ENCODE measurements at regions not wholly inside any gene's neighbourhood (a gene's known extent, or its start where the extent isn't known, plus 50 kb on each side); places are given as distances from the start of the nearest gene placed in this dataset.

- ChIA-PET POLR2A (no interaction called here), CTCF (interaction anchor here (0.5 kb wide), 1 partner anchor 765 kb away, joined by 3 read pairs; no protein-coding TSS in a partner anchor)
- BruUV-seq (replicated peaks): no TSS peak
- peak overlapping the region; percentile 80 for H3K27ac Mint-ChIP-seq (ENCODE audit: low read depth, unreplicated experiment)
- no peak for TF ChIP-seq CTCF (IDR thresholded peaks at IDR 0.05; ENCODE audit: unreplicated experiment)
- intact Hi-C loops (cut with micrococcal nuclease): loop anchor here (10.0 kb wide), 1 partner anchor 66 kb away; no protein-coding TSS in a partner anchor
- H3K9me3 Mint-ChIP-seq (ENCODE audit: unreplicated experiment): no peaks in the 10 kb centered on the region
- no peak overlapping the region for H3K4me3 Mint-ChIP-seq (ENCODE audit: unreplicated experiment)
- H3K36me3 Mint-ChIP-seq (ENCODE audit: insufficient read depth, unreplicated experiment): no peaks in the 10 kb centered on the region
- DNase-seq (ENCODE audit: unreplicated experiment): no peak
- no peaks in the 10 kb centered on the region for H3K27me3 Mint-ChIP-seq (ENCODE audit: insufficient read depth, unreplicated experiment)
- peaks cover 28% of the 10 kb centered on the region for H3K4me1 Mint-ChIP-seq (ENCODE audit: insufficient read depth, unreplicated experiment)
These were observed 145.3 kb upstream of the DPH6 start for GRCh38 chr15:35691173-35691761.

DNA sequence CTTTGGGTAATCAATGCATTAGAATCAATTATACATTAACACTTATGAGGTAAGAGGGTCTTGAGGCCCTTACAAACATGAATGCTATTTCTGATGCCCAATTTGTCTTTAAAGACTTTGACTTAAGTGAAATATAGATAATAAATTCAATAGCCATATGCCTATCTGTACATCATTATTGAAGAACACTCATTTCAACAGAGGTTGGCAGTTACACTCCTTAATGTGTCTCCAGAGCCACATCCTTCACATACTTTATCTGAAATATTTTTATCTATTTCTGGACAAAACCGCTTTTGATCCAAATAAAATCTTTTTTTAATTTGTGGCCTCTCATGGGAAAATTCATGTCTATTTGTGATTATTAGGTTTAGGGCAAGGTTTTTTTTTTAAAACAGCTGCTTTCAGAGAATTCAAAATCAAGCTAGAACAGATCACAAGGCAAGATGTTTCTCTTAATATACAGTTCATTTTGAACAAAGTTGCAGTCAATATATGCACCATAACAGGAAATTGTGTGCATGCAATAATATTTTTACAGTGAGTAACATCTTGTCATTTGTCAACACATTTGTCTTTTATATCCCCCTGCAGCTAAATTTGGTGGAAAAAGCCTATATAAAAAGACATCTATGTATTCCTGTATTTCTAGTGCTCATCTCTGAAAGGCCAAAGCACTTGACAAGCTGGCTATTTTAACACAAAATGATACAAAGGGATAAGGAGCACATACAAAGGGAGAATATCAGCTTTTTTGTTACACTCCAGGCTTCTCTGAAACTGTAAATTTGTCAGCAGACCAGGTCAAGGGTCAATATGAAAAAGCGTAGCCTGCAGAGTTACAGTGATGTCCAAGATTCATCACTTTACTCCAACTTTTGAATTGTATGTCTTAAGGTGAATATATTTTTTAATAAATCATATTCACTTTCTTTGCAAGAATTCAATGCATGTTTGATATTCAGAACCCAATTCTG, 146.2 kb upstream of the DPH6 start:
- ChIA-PET POLR2A (interaction anchor here (0.6 kb wide), 1 partner anchor 194 kb away, joined by 3 read pairs; no protein-coding TSS in a partner anchor), CTCF (no interaction called here)
- BruUV-seq (replicated peaks): no TSS peak
- H3K9me3 Mint-ChIP-seq (ENCODE audit: unreplicated experiment): no peaks in the 10 kb centered on the region
- no peaks in the 10 kb centered on the region for H3K36me3 Mint-ChIP-seq (ENCODE audit: insufficient read depth, unreplicated experiment)
- intact Hi-C loops (cut with micrococcal nuclease): loop anchor here (10.0 kb wide), 1 partner anchor 67 kb away; no protein-coding TSS in a partner anchor
- peaks cover 35% of the 10 kb centered on the region for H3K4me1 Mint-ChIP-seq (ENCODE audit: insufficient read depth, unreplicated experiment)
- H3K4me3 Mint-ChIP-seq (ENCODE audit: unreplicated experiment): no peak overlapping the region
- H3K27ac Mint-ChIP-seq (ENCODE audit: low read depth, unreplicated experiment): peak overlapping the region; percentile 25
- H3K27me3 Mint-ChIP-seq (ENCODE audit: insufficient read depth, unreplicated experiment): no peaks in the 10 kb centered on the region
- TF ChIP-seq CTCF (IDR thresholded peaks at IDR 0.05; ENCODE audit: unreplicated experiment): no peak
- no peak for DNase-seq (ENCODE audit: unreplicated experiment)

GRCh38 chr15:35693286-35693685, 147.3 kb upstream of the DPH6 start:
- CTCF ChIA-PET: interaction anchor here (0.7 kb wide), 1 partner anchor 89 kb away, joined by 3 read pairs; no protein-coding TSS in a partner anchor
- Mint-ChIP-seq H3K9me3 (ENCODE audit: unreplicated experiment) (no peaks in the 10 kb centered on the region), H3K36me3 (ENCODE audit: insufficient read depth, unreplicated experiment) (no peaks in the 10 kb centered on the region), H3K27me3 (ENCODE audit: insufficient read depth, unreplicated experiment) (no peaks in the 10 kb centered on the region), H3K4me3 (ENCODE audit: unreplicated experiment) (no peak overlapping the region), H3K4me1 (ENCODE audit: insufficient read depth, unreplicated experiment) (peaks cover 42% of the 10 kb centered on the region), H3K27ac (ENCODE audit: low read depth, unreplicated experiment) (no peak overlapping the region)
- POLR2A ChIA-PET: no interaction called here
- intact Hi-C loops (cut with micrococcal nuclease): loop anchor here (10.0 kb wide), 1 partner anchor 68 kb away; no protein-coding TSS in a partner anchor
- no peak for DNase-seq (ENCODE audit: unreplicated experiment)
- no TSS peak for BruUV-seq (replicated peaks)
- TF ChIP-seq CTCF (IDR thresholded peaks at IDR 0.05; ENCODE audit: unreplicated experiment): no peak

GRCh38 chr15:35693886-35694285, 147.9 kb upstream of the DPH6 start:
- Mint-ChIP-seq H3K9me3 (ENCODE audit: unreplicated experiment) (no peaks in the 10 kb centered on the region), H3K4me3 (ENCODE audit: unreplicated experiment) (no peak overlapping the region), H3K27me3 (ENCODE audit: insufficient read depth, unreplicated experiment) (no peaks in the 10 kb centered on the region), H3K36me3 (ENCODE audit: insufficient read depth, unreplicated experiment) (no peaks in the 10 kb centered on the region), H3K27ac (ENCODE audit: low read depth, unreplicated experiment) (no peak overlapping the region), H3K4me1 (ENCODE audit: insufficient read depth, unreplicated experiment) (peaks cover 48% of the 10 kb centered on the region)
- no peak for DNase-seq (ENCODE audit: unreplicated experiment)
- no peak for TF ChIP-seq CTCF (IDR thresholded peaks at IDR 0.05; ENCODE audit: unreplicated experiment)
- no TSS peak for BruUV-seq (replicated peaks)
- CTCF ChIA-PET: no interaction called here
- POLR2A ChIA-PET: interaction anchor here (0.7 kb wide), 1 partner anchor 670 kb away, joined by 3 read pairs; no protein-coding TSS in a partner anchor
- intact Hi-C loops (cut with micrococcal nuclease): loop anchor here (10.0 kb wide), 1 partner anchor 69 kb away; no protein-coding TSS in a partner anchor

Measured in MCF 10A (cell line).